ENCODE measurements at regions not wholly inside any gene's neighbourhood (a gene's known extent, or its start where the extent isn't known, plus 50 kb on each side); places are given as distances from the start of the nearest gene placed in this dataset.
"Not testable (repeated sequence)": the region's sequence is repeated elsewhere in the genome, so short reads cannot be mapped to it uniquely, and the experiment has no call there.

DNA sequence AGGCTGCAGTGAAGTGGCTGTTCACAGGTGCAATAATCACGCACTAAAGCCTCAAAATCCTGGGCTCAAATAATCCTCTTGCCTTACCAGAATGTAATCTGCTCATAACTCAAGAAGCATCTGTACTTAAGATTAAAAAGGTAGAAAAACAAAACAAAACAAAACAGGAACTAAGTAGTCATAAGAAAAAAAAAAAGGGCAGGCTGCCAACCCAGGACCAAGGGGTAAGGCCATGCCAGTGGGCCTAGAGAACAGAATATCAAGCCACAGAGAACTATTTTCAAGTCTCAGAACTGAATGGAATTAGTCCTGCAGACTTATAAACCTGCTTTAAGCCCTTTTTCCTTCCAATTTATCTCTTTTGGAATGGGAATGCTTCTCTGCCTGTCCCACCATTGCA is 64.8 kb upstream of the TBC1D3K start:
- DNase-seq: no peak

DNA sequence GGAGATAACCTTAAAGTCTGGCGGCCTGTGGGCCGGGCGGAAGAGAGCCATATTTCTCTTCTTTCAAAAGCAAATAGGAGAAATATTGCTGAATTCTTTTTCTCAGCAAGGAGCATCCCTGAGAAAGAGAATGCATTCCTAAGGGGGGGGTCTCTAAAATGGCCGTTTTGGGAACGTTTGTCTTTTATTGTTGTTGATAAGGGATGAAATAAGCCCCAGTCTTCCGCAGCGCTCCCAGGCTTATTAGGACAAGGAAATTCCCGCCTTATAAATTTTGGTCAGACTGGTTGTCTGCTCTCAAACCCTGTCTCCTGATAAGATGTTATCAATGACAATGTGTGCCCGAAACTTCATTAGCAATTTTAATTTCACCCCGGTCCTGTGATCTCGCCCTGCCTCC is 65.8 kb upstream of the TBC1D3K start:
- not testable (repeated sequence) for DNase-seq

DNA sequence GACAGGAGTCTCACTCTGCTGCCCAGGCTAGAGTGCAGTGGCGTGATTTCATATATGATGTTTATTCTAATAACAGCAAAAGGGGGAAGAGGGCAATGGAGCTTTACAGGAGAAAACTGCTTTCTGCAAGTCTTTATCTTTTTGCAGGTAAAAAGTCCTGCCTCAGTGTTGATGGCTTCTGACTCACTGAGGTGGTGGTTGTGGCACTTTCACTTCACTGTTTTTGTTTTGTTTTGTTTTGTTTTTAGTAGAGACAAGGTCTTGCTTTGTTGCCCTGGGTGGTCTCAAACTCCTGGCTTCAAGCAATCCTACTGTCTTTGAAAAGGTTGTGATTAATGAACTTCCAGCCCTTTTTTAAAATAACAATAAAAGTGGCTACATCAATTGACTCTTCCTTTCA is 68.0 kb upstream of the TBC1D3K start:
- no peak for DNase-seq

DNA sequence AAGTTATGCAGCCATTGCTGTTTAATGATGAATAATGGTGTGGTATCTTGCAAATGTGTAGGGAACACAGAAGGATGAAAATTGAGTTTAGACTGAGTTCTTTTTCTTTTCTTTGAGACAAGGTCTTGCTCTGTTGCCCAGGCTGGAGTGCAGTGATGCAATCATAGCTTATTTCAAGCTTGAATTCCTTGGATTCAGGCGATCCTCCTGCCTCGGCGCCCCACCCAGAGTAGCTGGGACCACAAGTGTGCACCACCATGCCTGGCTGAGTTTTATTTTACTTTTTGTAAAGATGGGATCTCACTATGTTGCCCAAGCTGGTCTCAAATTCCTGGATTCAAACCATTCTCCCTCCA is 74.6 kb upstream of the TBC1D3K start:
- no peak for DNase-seq

DNA sequence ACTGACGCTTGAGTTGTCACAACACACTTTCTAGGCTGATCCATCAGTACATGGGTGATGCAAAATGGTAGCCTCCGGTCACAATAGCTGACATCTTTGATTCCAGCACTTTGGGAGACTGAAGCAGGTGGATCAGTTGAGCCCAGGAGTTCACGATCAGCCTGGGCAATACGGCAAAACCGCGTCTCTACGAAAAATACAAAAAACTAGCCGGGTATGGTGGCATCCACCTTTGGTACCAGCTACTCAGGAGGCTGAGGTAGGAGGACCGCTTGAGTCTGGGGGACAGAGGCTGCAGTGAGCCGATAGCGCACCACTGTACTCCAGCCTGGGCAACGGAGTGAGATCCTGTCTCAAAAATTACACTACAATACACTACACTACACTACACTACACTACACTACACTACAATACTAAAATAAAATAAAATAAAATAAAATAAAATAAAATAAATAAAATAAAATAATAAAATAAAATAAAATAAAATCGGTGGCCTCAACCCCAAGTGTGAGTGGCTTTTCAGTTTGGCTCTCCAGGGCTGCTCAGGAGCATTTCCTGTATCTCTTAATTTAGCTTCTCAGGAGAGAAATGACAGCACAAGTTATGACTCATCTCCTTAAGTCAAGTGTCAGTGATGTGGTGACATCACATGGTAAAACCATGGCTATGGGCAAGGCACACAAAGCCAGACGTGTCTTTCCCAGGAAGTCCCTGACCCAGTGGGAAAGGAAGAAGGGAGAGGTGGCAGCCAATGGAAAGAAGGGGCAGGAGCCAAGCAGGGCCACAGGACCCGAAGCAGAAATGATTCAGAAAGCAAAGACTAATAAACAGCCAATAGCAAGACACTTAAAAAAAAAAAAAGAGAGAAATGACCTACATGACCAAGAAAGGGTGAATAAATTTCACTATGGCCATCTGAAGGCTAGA is 75.3 kb upstream of the TBC1D3K start:
- peak; percentile 85 for DNase-seq

DNA sequence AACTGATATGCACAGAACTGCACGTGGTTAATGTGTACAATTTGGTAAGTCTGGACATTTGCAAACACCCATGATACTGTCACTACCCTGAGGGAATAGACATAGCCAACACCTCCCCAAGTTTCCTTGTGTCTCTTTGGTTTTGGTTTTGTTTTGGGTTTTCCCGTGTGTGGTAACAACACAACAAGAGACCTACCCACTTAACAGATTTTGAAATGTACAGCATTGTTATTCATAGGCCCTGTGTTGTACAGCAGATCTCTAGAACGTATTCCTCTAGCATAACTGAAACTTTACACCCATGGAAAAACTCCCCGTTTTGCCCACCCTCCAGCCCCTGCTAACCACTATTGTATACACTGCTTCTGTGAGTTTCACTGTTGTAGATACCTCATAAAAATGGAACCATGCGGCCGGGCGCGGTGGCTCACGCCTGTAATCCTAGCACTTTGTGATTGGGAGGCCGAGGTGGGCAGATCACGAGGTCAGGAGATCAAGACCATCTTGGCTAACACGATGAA is 76.3 kb upstream of the TBC1D3K start:
- DNase-seq: peak; percentile 62

DNA sequence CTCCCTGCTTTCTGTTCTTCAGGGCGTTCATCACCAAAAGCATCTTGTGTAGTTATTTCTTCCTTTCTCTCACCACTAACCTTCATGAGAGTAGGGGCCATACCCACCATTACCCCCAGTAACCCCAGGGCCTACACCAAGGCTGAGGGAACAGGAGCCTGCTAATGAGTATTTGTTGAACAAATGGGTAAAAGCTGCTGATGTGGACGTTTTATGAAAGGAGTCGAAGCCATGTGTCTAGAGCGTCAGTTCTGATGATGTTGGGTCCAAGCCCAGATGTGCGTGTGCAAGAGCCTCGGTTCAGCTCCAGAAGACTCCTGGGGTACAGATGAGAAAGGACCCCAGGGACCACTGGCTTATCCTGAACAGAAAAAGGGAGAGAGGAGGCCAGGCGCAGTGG is 77.1 kb upstream of the TBC1D3K start:
- DNase-seq: no peak

DNA sequence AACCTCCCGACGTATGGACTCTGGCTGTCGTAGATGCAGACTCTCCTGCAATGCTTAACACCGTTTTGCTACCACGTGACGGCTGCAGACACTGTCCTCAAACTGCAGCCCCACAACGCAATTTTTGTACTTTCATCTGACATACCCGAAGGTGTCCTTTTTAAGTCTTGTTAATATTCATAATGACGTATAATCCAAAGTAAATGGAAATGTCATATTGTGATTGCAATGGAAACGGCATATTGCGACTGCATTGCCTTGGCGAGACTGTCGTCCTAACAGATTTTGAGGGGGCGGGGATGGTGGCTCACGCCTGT is 79.3 kb upstream of the TBC1D3K start:
- no peak for DNase-seq

DNA sequence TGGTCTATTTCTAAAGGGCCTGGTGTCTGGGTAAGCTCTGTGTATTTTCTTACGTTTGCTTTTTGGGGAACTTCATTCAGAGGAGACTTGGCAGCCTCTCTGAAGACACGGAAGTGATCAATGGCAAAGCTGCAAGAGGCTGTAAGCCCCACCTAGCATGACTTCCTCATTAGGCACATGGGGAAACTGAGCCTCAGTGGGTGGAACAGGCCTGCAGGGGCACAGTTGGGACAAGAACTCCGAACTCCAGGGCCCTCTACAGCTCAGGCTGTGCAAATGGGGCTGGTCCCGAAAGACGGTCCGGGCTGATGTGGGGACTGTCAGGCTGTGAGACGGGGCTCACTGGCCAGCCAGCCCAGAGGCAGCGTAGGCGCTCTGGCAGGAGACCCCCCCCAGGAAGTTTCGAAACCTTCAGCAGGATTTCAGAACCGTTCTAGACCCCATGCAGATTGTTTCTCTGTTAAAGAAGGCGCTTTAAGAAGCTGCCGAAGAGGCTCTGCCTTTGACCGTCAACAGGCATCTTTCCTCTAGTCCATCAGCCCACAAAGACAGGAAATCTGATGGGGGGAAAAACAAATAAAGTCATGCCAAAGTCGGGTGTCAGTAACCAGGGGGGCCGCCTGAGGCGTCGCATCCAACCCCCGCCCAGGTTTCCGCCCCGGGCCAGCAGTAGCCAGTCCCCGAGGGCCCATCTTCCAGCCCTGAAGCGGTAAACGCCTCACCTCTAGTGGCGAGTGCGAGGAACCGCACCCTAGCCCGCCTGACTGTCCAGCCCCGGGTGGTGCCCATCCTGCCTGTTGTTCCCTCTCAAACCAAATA is 79.8 kb upstream of the TBC1D3K start:
- DNase-seq: peak; percentile 68

DNA sequence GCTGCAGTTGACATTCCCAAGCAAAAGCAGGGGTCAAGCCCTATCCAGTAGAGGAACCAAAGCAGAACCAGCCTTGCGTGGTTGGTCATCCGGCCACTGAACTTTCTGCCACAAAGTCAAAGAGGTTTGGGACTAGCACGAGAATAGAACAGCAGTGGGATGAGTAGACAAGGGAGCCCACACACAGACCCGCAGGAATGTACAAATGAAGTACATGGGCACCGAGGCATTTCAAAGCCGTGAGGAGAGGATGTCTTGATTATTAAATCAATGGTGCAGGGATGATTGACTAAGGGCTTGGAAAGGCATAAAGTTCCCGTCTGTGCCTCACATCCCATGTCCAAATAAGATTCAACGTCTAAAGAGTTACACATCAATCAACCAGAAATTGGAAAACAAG is 81.8 kb upstream of the TBC1D3K start:
- no peak for DNase-seq

DNA sequence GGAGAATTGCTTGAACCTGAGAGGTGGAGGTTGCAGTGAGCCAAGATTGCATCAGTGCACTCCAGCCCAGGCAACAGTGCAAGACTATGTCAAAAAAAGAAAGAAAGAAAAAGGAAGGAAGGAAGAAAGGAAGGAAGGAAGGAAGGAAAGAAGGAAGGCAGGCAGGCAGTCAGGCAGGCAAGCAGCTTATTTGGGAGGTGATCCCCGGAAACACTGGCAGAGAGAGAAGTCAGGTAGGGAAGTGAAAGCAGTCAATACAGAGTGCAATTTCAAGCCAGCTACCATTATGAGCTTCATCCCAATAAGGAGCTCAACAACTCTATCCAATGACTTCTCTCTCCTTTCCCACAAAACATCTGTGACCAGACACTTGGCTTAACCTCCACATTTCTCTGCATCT is 83.0 kb upstream of the TBC1D3K start:
- DNase-seq: no peak

DNA sequence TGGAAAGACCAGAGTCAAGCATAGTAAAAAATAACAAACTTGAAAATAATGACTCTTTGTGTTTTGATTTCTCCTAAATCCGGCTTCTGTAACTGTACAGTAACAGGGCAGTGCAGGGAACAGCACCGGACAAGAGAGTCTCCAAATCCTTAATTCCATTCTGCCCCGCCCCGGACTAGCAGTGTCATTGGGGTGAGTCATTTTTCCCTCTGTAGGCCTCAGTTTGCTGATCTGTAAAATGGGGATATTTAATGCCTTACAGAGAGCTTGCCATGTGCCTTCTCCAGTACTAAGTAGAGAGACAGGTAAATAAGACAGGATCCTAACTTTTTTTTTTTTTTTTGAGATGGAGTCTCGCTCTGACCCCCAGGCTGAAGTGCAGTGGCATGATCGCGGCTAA is 83.6 kb upstream of the TBC1D3K start:
- DNase-seq: no peak

DNA sequence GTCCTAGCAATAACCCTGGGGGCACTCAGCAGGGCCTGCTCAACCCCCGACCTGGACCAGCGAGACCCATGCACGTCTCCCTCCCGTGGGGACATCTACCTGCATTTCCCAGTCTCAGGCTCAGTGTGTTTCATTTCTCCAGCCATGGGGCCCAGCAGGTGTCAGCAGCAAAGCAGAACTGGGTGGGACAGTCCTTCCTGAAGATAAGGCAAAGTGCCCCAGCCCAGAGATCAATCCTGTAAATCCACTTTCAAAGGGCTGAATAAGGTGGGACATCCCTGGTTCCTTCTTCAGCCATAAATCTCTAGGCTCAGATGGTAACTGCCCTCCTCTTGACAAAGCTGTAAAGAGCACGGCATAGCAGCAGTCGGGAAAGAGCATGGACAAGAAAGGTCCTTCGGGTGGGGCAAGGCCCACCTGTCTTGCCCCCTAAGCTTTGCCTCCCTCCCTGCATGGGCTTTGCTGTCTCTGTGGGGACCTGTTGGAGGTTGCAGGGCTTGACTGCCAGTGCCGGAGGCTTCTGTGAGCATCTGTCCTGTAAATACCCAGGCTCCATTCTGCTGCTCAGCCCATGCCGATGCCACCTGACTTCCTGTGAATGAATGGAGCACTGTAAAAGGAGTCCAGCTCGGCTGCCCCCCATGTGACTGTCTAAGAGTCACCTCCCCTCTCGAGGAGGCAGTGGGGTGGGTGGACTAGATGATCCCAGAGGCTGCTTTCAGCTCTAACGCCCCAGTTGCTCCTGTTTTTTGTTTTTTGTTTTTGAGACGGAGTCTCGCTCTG is 84.8 kb upstream of the TBC1D3K start:
- no peak for DNase-seq

DNA sequence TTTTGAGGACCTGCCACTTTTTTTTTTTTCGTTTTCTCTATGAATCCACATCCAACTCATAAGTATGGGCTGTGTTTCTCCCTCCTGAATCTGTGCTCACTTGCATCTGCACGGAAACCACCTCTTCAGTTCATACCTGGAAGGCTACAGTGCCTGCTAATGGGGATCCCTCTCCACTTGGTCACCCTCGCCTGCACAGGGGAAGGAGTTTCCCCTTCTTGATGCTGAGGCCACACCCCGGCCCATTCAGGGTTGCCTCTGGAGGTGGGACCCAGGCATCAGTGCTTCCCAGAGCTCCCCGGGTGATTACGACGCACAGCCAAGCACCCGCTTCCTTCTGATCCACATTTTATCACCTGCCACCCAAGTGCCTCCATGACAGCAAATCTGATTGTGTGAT is 85.9 kb upstream of the TBC1D3K start:
- DNase-seq: no peak

DNA sequence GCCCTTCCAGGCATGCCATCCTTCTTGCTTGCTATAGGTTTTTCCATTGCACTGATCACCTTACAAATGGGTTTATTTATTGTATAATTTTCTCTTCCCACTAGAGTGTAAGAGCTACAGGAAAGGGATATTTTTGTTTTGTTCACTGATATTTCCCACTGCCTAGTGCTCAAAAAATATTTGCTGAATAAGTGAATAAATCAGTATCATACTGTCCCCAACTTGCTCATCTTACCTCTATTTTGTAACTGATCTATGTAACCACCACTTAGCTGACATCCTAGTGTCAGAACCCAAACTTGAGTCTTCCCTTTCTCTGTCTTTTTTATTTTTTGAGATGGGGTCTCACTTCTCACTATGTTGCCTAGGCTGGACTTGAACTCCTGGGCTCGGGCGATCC is 87.6 kb upstream of the TBC1D3K start:
- no peak for DNase-seq

DNA sequence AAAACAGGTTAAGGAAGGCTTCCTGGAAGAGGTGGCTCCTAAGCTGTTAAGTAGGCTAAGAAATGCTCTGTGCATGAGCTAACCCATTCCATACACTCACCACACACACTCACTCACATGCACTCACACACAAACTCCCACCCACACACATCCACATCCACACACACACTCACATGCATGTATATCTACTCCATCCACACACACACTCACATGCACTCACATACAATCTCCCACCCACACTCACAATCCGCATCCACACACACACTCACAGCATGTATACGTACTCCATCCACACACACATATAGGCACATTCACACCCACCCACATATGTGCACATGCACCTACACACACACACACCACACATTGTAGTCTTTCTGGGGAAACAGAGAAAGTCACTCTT is 89.3 kb upstream of the HNF1B start:
- DNase-seq: no peak

DNA sequence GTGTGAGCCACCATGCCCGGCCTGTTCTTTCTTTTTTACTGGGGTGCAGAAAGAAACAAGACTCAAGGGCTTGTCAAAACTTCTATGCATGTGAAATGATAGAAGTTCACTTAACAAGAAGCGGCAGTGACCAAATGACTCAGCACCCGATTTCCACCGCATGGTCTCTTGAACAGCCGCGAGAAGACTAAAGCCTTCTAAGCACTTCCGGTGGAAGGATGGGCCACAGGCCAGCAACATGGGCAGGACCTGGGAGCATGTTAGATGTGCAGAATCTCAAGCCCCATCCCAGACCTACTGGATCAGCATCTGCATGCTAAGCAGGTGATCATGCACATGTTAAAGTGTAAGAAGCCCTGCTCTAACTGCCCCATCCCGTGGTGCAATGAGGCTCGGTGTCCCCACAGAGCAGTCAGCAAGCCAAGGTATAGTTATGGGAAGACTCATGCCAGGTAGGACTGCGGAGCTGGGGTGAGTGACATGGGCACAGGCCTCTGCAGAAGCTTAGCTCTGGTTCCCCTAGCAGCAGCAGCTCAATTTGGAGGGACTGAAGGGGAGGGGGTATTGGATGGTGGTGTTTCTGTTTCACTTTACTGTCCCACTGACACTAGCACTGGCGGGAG is 88.5 kb upstream of the HNF1B start:
- peak; percentile 77 for DNase-seq

DNA sequence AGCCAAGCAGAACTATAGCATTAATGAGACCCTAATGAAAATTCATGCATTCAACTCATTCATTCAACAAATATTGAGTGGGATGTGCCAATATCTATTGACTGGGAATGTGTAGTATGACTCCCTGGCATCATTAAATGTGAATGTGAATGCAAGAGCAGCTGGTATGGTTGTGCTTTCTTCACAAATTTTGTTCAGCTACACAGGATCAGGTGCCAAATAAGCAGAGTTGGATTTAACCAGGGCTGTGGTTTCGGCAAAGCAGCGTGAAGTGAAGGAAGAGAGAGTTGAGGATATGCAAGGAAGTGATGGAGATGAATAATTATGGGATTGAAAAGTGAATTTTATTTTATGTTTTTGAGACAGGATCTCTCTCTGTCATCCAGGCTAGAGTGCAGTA is 87.1 kb upstream of the HNF1B start:
- no peak for DNase-seq

DNA sequence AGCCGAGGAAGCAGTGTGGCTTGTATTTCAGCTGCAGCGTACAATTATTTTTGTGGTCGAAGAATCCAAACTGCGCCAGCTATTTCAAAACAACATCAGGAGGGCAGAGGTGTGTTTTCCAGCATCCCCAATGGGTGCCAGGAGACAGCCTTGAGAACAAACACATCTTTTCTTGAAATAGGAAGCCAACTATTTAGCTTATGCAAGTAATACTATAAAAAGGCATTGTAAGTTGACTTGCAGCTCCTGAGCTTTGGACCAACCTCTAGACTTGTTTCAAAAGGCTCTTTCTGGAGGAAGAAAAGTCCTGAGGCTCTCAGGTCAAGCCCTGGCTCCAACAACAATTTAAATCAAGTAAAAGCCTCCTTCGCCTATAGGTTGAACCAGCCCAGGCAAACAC is 86.6 kb upstream of the HNF1B start:
- no peak for DNase-seq

DNA sequence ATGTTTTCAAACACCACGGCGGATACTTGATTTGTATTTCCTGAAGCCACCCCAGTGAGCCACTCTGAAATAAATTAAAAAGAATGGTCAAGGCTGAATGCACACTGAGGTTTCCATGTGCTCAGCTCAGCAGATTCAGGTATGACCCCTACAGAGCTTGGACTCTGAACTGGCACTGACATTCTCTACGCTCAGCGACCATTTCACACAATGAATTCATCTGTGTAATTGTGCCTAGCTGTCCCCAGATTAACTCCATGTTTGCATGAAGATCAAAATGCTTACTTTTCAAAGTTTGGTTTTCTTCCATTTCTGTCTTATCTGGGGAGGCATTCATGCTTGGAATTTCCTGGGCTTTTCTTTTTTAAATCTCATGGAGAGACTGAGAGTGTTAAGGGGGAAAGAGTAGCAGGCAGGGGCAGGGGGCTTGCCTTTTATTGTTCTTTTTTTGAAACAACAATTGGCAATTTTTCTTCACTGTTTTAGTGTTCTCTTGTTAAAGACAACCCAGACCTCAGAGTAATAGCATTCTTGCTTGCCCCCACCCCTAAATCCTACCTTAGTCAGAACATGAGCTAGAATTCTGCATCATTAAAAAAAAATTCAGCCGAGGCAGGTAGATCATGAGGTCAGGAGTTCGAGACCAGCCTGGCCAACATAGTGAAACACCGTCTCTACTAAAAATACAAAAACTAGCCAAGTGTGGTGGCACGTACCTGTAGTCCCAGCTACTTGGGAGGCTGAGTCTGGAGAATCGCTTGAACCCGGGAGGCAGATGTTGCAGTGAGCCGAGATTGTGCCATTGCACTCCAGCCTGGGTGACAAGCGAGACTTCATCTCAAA is 85.5 kb upstream of the HNF1B start:
- no peak for DNase-seq

DNA sequence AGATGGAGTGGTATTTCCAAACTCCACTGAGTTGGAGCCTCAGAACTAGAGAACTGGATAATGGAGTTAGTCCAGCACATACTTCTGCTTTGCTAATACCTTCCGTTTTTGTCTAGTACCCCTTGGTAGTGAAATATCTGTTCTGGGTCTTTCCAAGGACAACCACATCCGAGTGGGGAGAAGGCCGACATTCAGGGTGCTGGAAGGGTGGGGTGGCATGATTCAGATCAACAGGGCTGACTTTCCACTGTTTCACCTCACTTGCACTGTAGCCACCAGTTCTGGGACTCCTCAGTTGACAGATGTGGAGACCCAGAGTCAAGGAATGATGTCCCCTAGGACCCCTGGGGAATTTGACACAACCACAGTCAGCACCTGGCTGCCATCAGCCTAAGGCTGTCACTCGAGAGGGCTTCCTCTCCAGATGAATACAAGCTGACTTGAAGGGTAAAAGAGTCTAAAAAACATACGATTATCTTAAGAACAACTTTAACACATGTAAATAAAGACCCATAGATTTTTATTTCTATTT is 84.8 kb upstream of the HNF1B start:
- no peak for DNase-seq

DNA sequence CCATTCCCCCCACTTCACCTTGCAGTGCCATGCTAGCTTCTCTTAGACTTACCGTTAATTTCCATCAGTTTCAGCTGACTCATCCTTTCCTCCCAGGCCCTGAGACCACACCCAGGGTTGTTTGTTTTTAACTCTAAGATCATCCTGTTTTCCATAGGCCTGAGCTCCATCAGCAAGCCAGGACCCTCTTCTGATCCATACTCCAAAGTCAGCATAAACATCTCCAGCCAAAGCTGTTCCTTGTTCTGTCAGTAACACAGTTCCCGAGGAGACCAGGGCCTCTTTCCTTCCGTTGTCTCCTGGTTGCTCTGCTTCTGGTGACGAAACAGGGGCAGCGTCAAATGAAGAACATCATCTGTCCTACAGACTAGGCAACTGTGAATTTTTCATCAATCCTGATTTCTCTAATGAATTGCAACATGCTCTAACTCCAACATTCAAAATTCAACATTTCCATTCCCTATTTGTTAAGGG is 83.8 kb upstream of the HNF1B start:
- DNase-seq: peak; percentile 29
